AML-193 (cell line): ENCODE measurements at regions not wholly inside any gene's neighbourhood (a gene's known extent, or its start where the extent isn't known, plus 50 kb on each side); places are given as distances from the start of the nearest gene placed in this dataset.

Experiments
- DNase-seq, 2 experiments: peaks; one replicate each; lab custom pipeline; 2025; lab: John Stamatoyannopoulos, UW

GRCh38 chr7:136254148-136254547 lies 277.0 kb upstream of the MTPN start:
- DNase-seq: no peak

GRCh38 chr7:136251826-136252225 lies 274.7 kb upstream of the MTPN start:
- DNase-seq: no peak

GRCh38 chr7:136247211-136247610 lies 270.1 kb upstream of the MTPN start:
- DNase-seq: no peak

GRCh38 chr7:136245327-136246004 lies 268.3 kb upstream of the MTPN start:
- no peak for DNase-seq

- no peak for DNase-seq
These were observed 256.9 kb upstream of the MTPN start for GRCh38 chr7:136234040-136234439.

- DNase-seq: no peak
These were observed 253.1 kb upstream of the MTPN start for GRCh38 chr7:136230210-136230609.

GRCh38 chr7:136229790-136230189 lies 252.6 kb upstream of the MTPN start:
- DNase-seq: no peak

- no peak for DNase-seq
These were observed 251.0 kb upstream of the MTPN start for GRCh38 chr7:136228171-136228570.

- DNase-seq: no peak
These were observed 237.2 kb upstream of the MTPN start for GRCh38 chr7:136214356-136214755.

- DNase-seq: no peak
These were observed 235.9 kb upstream of the MTPN start for GRCh38 chr7:136213012-136213411.

- no peak for DNase-seq
These were observed 233.5 kb upstream of the MTPN start for GRCh38 chr7:136210664-136211063.

- no peak for DNase-seq
These were observed 232.9 kb upstream of the MTPN start for GRCh38 chr7:136210079-136210478.

- no peak for DNase-seq
These were observed 228.8 kb upstream of the MTPN start for GRCh38 chr7:136205956-136206355.

GRCh38 chr7:136198168-136198567 lies 221.0 kb upstream of the MTPN start:
- DNase-seq: no peak

- no peak for DNase-seq
These were observed 217.7 kb upstream of the MTPN start for GRCh38 chr7:136194878-136195277.

GRCh38 chr7:136193940-136194339 lies 216.8 kb upstream of the MTPN start:
- no peak for DNase-seq

GRCh38 chr7:136189506-136189998 lies 212.4 kb upstream of the MTPN start:
- no peak for DNase-seq

- DNase-seq: no peak
These were observed 209.1 kb upstream of the MTPN start for GRCh38 chr7:136186281-136186680.

GRCh38 chr7:136184719-136185118 lies 207.6 kb upstream of the MTPN start:
- no peak for DNase-seq

GRCh38 chr7:136183981-136184380 lies 206.8 kb upstream of the MTPN start:
- DNase-seq: no peak

GRCh38 chr7:136180984-136181383 lies 203.8 kb upstream of the MTPN start:
- no peak for DNase-seq

- no peak for DNase-seq
These were observed 202.9 kb upstream of the MTPN start for GRCh38 chr7:136179851-136180721.

GRCh38 chr7:136179154-136179553 lies 202.0 kb upstream of the MTPN start:
- no peak for DNase-seq
